ENCODE measurements at regions not wholly inside any gene's neighbourhood (a gene's known extent, or its start where the extent isn't known, plus 50 kb on each side); places are given as distances from the start of the nearest gene placed in this dataset.
"Not testable (repeated sequence)": the region's sequence is repeated elsewhere in the genome, so short reads cannot be mapped to it uniquely, and the experiment has no call there.

GRCh38 chr13:107942030-107942617 is 273.2 kb downstream of the LIG4 start:
- TF ChIP-seq CTCF (conservative IDR thresholded peaks at IDR 0.05): no peak
- TF ChIP-seq ZFX (IDR thresholded peaks at IDR 0.05): no peak
- H3K27ac ChIP-seq: no peak overlapping the region

GRCh38 chr13:107941345-107942029 is 273.8 kb downstream of the LIG4 start:
- H3K27ac ChIP-seq: no peak overlapping the region
- no peak for TF ChIP-seq CTCF (conservative IDR thresholded peaks at IDR 0.05)
- no peak for TF ChIP-seq ZFX (IDR thresholded peaks at IDR 0.05)

- H3K27ac ChIP-seq: no peak overlapping the region
- TF ChIP-seq ZFX (IDR thresholded peaks at IDR 0.05) (no peak), CTCF (conservative IDR thresholded peaks at IDR 0.05) (no peak)
These were observed 277.5 kb downstream of the LIG4 start for GRCh38 chr13:107937848-107938247.

GRCh38 chr13:107931056-107931455 is 284.3 kb downstream of the LIG4 start:
- TF ChIP-seq CTCF (conservative IDR thresholded peaks at IDR 0.05): no peak
- TF ChIP-seq ZFX (IDR thresholded peaks at IDR 0.05): no peak
- H3K27ac ChIP-seq: no peak overlapping the region

- no peak overlapping the region for H3K27ac ChIP-seq
- TF ChIP-seq CTCF (conservative IDR thresholded peaks at IDR 0.05) (no peak), ZFX (IDR thresholded peaks at IDR 0.05) (no peak)
These were observed 286.6 kb downstream of the LIG4 start for GRCh38 chr13:107928762-107929161.

- TF ChIP-seq CTCF (conservative IDR thresholded peaks at IDR 0.05): no peak
- no peak for TF ChIP-seq ZFX (IDR thresholded peaks at IDR 0.05)
- no peak overlapping the region for H3K27ac ChIP-seq
These were observed 287.8 kb downstream of the LIG4 start for GRCh38 chr13:107927557-107927956.

GRCh38 chr13:107926515-107926914 is 288.8 kb downstream of the LIG4 start:
- H3K27ac ChIP-seq: not testable (repeated sequence)

GRCh38 chr13:107916902-107917301 is 298.4 kb downstream of the LIG4 start:
- H3K27ac ChIP-seq: not testable (repeated sequence)

Measured in C4-2B (cell line).